GM12891 (cell line): ENCODE measurements at regions not wholly inside any gene's neighbourhood (a gene's known extent, or its start where the extent isn't known, plus 50 kb on each side); places are given as distances from the start of the nearest gene placed in this dataset.

ENCODE experiments used
- POLR2A ChIP-seq: IDR thresholded peaks from 2 replicates; pipeline ENCODE4 v1.6.1; 2011; ENCODE audit warnings: low read depth, low read length, control low read depth
- POLR2AphosphoS5 ChIP-seq: IDR thresholded peaks from 2 replicates; pipeline ENCODE4 v1.6.1; 2011; ENCODE audit warnings: low read depth, low read length, control low read depth
- TAF1 ChIP-seq: IDR thresholded peaks from 2 replicates; pipeline ENCODE4 v1.6.1; 2011; ENCODE audit warnings: low read depth, low read length, control low read depth

- no peak for TF ChIP-seq POLR2A
- no peak for TF ChIP-seq POLR2AphosphoS5
- no peak for TF ChIP-seq TAF1
Observed at GRCh38 chr5:164265566-164265965, 760.1 kb downstream of the MAT2B start.
